ENCODE measurements at regions not wholly inside any gene's neighbourhood (a gene's known extent, or its start where the extent isn't known, plus 50 kb on each side); places are given as distances from the start of the nearest gene placed in this dataset.

GRCh38 chr9:2568689-2569088, 52.9 kb upstream of the VLDLR start:
- TF ChIP-seq CTCF (IDR thresholded peaks at IDR 0.05) (no peak), ZFX (IDR thresholded peaks at IDR 0.05; ENCODE audit: borderline replicate concordance) (no peak)

Data from 22Rv1 (cell line).